ENCODE measurements at regions not wholly inside any gene's neighbourhood (a gene's known extent, or its start where the extent isn't known, plus 50 kb on each side); places are given as distances from the start of the nearest gene placed in this dataset.

- Histone ChIP-seq H3K4me1 (ENCODE audit: control insufficient read depth in 4 of 4, insufficient read depth in 4 of 4, low read length in 3 of 4) (no peaks in the 10 kb centered on the region), H3K4me3 (ENCODE audit: low read depth in 1 of 3, low read length in 3 of 3) (no peak overlapping the region), H3K27ac (ENCODE audit: low read depth in 1 of 2, low read length in 2 of 2) (no peak overlapping the region), H3K9ac (ENCODE audit: low read depth in 1 of 2, low read length in 2 of 2) (no peak overlapping the region), H3K9me3 (ENCODE audit: control insufficient read depth in 4 of 4, low read length in 3 of 4) (peaks cover 2 to 11% (median 5%) of the 10 kb centered on the region in 4 donors), H3K27me3 (ENCODE audit: control insufficient read depth in 4 of 4, insufficient read depth in 4 of 4, low read length in 3 of 4) (no peaks in the 10 kb centered on the region), H3K36me3 (ENCODE audit: control insufficient read depth in 4 of 4, insufficient read depth in 3 of 4, low read depth in 1 of 4, low read length in 3 of 4) (no peaks in the 10 kb centered on the region)
- no peak for DNase-seq (ENCODE audit: low spot score)
- WGBS: 84% methylated on average over 7 of the region's 7 CpGs
- TF ChIP-seq NR2F2 (IDR thresholded peaks at IDR 0.05) (no peak), RXRA (IDR thresholded peaks at IDR 0.05) (no peak), JUND (IDR thresholded peaks at IDR 0.05) (no peak), EGR1 (IDR thresholded peaks at IDR 0.05; ENCODE audit: low read depth in 2 of 2) (no peak), ATF3 (IDR thresholded peaks at IDR 0.05) (no peak), MAX (IDR thresholded peaks at IDR 0.05) (no peak), RAD21 (IDR thresholded peaks at IDR 0.05) (no peak), HNF4G (IDR thresholded peaks at IDR 0.05) (no peak), FOXA2 (IDR thresholded peaks at IDR 0.05) (no peak), REST (IDR thresholded peaks at IDR 0.05) (no peak), HNF4A (conservative IDR thresholded peaks at IDR 0.05) (no peak), ZBTB33 (IDR thresholded peaks at IDR 0.05) (no peak), FOXA1 (IDR thresholded peaks at IDR 0.05) (no peak), GABPA (IDR thresholded peaks at IDR 0.05 in 1 of 2, conservative IDR thresholded peaks at IDR 0.05 in 1 of 2) (no peak), TAF1 (conservative IDR thresholded peaks at IDR 0.05) (no peak), CTCF (IDR thresholded peaks at IDR 0.05; ENCODE audit: low read depth, low read length, missing input control) (no peak), SP1 (IDR thresholded peaks at IDR 0.05) (no peak)
These were observed 226.1 kb downstream of the TLE3 start for GRCh38 chr15:69871511-69872134.

Measured in liver (tissue), 8 donors.